ENCODE measurements at regions not wholly inside any gene's neighbourhood (a gene's known extent, or its start where the extent isn't known, plus 50 kb on each side); places are given as distances from the start of the nearest gene placed in this dataset.

GRCh38 chr4:23058165-23058776, 365.5 kb downstream of the GBA3 start:
- TF ChIP-seq POLR2A (IDR thresholded peaks at IDR 0.05; ENCODE audit: low read length) (no peak), GATA1 (IDR thresholded peaks at IDR 0.05; ENCODE audit: low read depth, low read length) (no peak)

Data from erythroblast (primary cell).